ENCODE measurements at regions not wholly inside any gene's neighbourhood (a gene's known extent, or its start where the extent isn't known, plus 50 kb on each side); places are given as distances from the start of the nearest gene placed in this dataset.

GRCh38 chr5:5969942-5970483, 408.3 kb downstream of the MED10 start:
- H4K20me1 ChIP-seq (ENCODE audit: control insufficient read depth, extremely low read depth, insufficient read depth, low read length): no peaks in the 10 kb centered on the region
- no peak overlapping the region for H3K4me2 ChIP-seq (ENCODE audit: extremely low read depth, insufficient read depth, low read length)
- no peak overlapping the region for H3K27ac ChIP-seq (ENCODE audit: insufficient read depth, low read length)
- no peaks in the 10 kb centered on the region for H3K79me2 ChIP-seq (ENCODE audit: control insufficient read depth, insufficient read depth, low read length)
- H3K9me3 ChIP-seq (ENCODE audit: control insufficient read depth, insufficient read depth, low read depth, low read length): no peaks in the 10 kb centered on the region
- H3K9ac ChIP-seq (ENCODE audit: insufficient read depth, low read length): no peak overlapping the region
- no peak overlapping the region for H2AFZ ChIP-seq (ENCODE audit: low read length)
- no peak overlapping the region for H3K4me3 ChIP-seq (replicated peaks in 1 of 4; ENCODE audit: control extremely low read depth in 1 of 4, insufficient read depth in 1 of 4, low read depth in 3 of 4, low read length in 4 of 4)
- H3K27me3 ChIP-seq (ENCODE audit: control insufficient read depth, insufficient read depth, low read length): no peaks in the 10 kb centered on the region
- H3K36me3 ChIP-seq (ENCODE audit: control insufficient read depth, insufficient read depth, low read length): no peaks in the 10 kb centered on the region
- DNase-seq (ENCODE audit: low read depth in 2 of 2): no peak
- no peaks in the 10 kb centered on the region for H3K4me1 ChIP-seq (ENCODE audit: control insufficient read depth, extremely low read depth, insufficient read depth, low read length)
- TF ChIP-seq, protein P1, sequence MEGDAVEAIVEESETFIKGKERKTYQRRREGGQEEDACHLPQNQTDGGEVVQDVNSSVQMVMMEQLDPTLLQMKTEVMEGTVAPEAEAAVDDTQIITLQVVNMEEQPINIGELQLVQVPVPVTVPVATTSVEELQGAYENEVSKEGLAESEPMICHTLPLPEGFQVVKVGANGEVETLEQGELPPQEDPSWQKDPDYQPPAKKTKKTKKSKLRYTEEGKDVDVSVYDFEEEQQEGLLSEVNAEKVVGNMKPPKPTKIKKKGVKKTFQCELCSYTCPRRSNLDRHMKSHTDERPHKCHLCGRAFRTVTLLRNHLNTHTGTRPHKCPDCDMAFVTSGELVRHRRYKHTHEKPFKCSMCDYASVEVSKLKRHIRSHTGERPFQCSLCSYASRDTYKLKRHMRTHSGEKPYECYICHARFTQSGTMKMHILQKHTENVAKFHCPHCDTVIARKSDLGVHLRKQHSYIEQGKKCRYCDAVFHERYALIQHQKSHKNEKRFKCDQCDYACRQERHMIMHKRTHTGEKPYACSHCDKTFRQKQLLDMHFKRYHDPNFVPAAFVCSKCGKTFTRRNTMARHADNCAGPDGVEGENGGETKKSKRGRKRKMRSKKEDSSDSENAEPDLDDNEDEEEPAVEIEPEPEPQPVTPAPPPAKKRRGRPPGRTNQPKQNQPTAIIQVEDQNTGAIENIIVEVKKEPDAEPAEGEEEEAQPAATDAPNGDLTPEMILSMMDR (conservative IDR thresholded peaks at IDR 0.05 in 1 of 2, IDR thresholded peaks at IDR 0.05 in 1 of 2; ENCODE audit: low read depth in 1 of 2, low read length in 2 of 2): no peak

GRCh38 chr5:5968981-5969380, 409.4 kb downstream of the MED10 start:
- Histone ChIP-seq H3K79me2 (ENCODE audit: control insufficient read depth, insufficient read depth, low read length) (no peaks in the 10 kb centered on the region), H2AFZ (ENCODE audit: low read length) (no peak overlapping the region), H3K4me2 (ENCODE audit: extremely low read depth, insufficient read depth, low read length) (no peak overlapping the region), H3K9ac (ENCODE audit: insufficient read depth, low read length) (no peak overlapping the region), H3K4me3 (replicated peaks in 1 of 4; ENCODE audit: control extremely low read depth in 1 of 4, insufficient read depth in 1 of 4, low read depth in 3 of 4, low read length in 4 of 4) (no peak overlapping the region), H3K9me3 (ENCODE audit: control insufficient read depth, insufficient read depth, low read depth, low read length) (no peaks in the 10 kb centered on the region), H3K36me3 (ENCODE audit: control insufficient read depth, insufficient read depth, low read length) (no peaks in the 10 kb centered on the region), H3K4me1 (ENCODE audit: control insufficient read depth, extremely low read depth, insufficient read depth, low read length) (no peaks in the 10 kb centered on the region), H4K20me1 (ENCODE audit: control insufficient read depth, extremely low read depth, insufficient read depth, low read length) (no peaks in the 10 kb centered on the region), H3K27ac (ENCODE audit: insufficient read depth, low read length) (no peak overlapping the region), H3K27me3 (ENCODE audit: control insufficient read depth, insufficient read depth, low read length) (no peaks in the 10 kb centered on the region)
- DNase-seq (ENCODE audit: low read depth in 2 of 2): no peak
- TF ChIP-seq, protein P1 (conservative IDR thresholded peaks at IDR 0.05 in 1 of 2, IDR thresholded peaks at IDR 0.05 in 1 of 2; ENCODE audit: low read depth in 1 of 2, low read length in 2 of 2): no peak
- TF ChIP-seq EZH2 (IDR thresholded peaks at IDR 0.05; ENCODE audit: low read length, missing control alignments): no peak

GRCh38 chr5:5967944-5968343, 410.4 kb downstream of the MED10 start:
- no peak overlapping the region for H3K9ac ChIP-seq (ENCODE audit: insufficient read depth, low read length)

More at GRCh38 chr5:5967944-5968343, 410.4 kb downstream of the MED10 start:
- DNase-seq (ENCODE audit: low read depth in 2 of 2): no peak
- Histone ChIP-seq H3K4me2 (ENCODE audit: extremely low read depth, insufficient read depth, low read length) (no peak overlapping the region), H2AFZ (ENCODE audit: low read length) (no peak overlapping the region), H3K9me3 (ENCODE audit: control insufficient read depth, insufficient read depth, low read depth, low read length) (no peaks in the 10 kb centered on the region), H4K20me1 (ENCODE audit: control insufficient read depth, extremely low read depth, insufficient read depth, low read length) (no peaks in the 10 kb centered on the region), H3K36me3 (ENCODE audit: control insufficient read depth, insufficient read depth, low read length) (no peaks in the 10 kb centered on the region), H3K79me2 (ENCODE audit: control insufficient read depth, insufficient read depth, low read length) (no peaks in the 10 kb centered on the region), H3K27ac (ENCODE audit: insufficient read depth, low read length) (no peak overlapping the region), H3K4me3 (replicated peaks in 1 of 4; ENCODE audit: control extremely low read depth in 1 of 4, insufficient read depth in 1 of 4, low read depth in 3 of 4, low read length in 4 of 4) (no peak overlapping the region), H3K27me3 (ENCODE audit: control insufficient read depth, insufficient read depth, low read length) (no peaks in the 10 kb centered on the region), H3K4me1 (ENCODE audit: control insufficient read depth, extremely low read depth, insufficient read depth, low read length) (no peaks in the 10 kb centered on the region)
- TF ChIP-seq, protein P1 (conservative IDR thresholded peaks at IDR 0.05 in 1 of 2, IDR thresholded peaks at IDR 0.05 in 1 of 2; ENCODE audit: low read depth in 1 of 2, low read length in 2 of 2): no peak
- no peak for TF ChIP-seq EZH2 (IDR thresholded peaks at IDR 0.05; ENCODE audit: low read length, missing control alignments)

Data from fibroblast of lung (primary cell).